BE2C (cell line): ENCODE measurements at regions not wholly inside any gene's neighbourhood (a gene's known extent, or its start where the extent isn't known, plus 50 kb on each side); places are given as distances from the start of the nearest gene placed in this dataset.

Source experiments
- DNase-seq: peaks from one replicate; pipeline ENCODE4 v3.0.0-alpha.2; 2020
- H3K27me3 ChIP-seq: fragments of 250-450 bp; sonication (Bioruptor Pico); 2 replicates; pipeline ENCODE4 v1.5.1; 2020; ENCODE audit warnings: mild to moderate bottlenecking
- H3K36me3 ChIP-seq: fragments of 250-450 bp; sonication (Bioruptor Pico); 2 replicates; pipeline ENCODE4 v1.5.1; 2020; ENCODE audit warnings: mild to moderate bottlenecking
- H3K4me1 ChIP-seq: fragments of 250-450 bp; sonication (Bioruptor Pico); 2 replicates; pipeline ENCODE4 v1.5.1; 2020
- H3K4me3 ChIP-seq: 2 replicates; pipeline ENCODE4 v1.5.1; 2011; ENCODE audit warnings: low read depth, low read length
- H3K9me3 ChIP-seq: fragments of 250-450 bp; sonication (Bioruptor Pico); 2 replicates; pipeline ENCODE4 v1.5.1; 2020
- TF ChIP-seq, protein P1 (sequence below): IDR thresholded peaks from 2 replicates; pipeline ENCODE4 v1.5.1; 2012; ENCODE audit warnings: mild to moderate bottlenecking, low read depth, low read length

DNA sequence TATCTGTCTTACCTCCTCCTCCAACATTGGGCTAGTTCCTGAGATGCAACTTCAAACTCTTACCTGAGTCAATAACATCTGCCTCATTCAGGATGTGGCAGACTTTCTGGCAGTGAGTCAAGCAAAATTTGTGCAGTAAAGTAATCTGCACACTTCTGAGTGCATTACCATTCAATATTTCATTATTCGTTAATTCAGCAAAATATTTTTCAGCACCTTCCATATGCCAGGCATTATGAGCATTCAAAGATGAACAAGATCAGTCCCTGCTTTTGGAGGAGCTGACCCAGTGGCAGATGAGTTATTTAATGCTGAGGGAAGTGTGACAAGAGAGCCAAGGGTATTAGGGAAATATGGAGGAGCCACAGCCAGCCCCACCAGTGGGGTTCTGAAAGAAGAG lies 339.7 kb downstream of the LNPK start:
- no peak for DNase-seq
- no peaks in the 10 kb centered on the region for H3K4me1 ChIP-seq
- H3K36me3 ChIP-seq = no peaks in the 10 kb centered on the region
- no peaks in the 10 kb centered on the region for H3K27me3 ChIP-seq
- no peaks in the 10 kb centered on the region for H3K9me3 ChIP-seq
- TF ChIP-seq, protein P1, sequence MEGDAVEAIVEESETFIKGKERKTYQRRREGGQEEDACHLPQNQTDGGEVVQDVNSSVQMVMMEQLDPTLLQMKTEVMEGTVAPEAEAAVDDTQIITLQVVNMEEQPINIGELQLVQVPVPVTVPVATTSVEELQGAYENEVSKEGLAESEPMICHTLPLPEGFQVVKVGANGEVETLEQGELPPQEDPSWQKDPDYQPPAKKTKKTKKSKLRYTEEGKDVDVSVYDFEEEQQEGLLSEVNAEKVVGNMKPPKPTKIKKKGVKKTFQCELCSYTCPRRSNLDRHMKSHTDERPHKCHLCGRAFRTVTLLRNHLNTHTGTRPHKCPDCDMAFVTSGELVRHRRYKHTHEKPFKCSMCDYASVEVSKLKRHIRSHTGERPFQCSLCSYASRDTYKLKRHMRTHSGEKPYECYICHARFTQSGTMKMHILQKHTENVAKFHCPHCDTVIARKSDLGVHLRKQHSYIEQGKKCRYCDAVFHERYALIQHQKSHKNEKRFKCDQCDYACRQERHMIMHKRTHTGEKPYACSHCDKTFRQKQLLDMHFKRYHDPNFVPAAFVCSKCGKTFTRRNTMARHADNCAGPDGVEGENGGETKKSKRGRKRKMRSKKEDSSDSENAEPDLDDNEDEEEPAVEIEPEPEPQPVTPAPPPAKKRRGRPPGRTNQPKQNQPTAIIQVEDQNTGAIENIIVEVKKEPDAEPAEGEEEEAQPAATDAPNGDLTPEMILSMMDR = no peak
- no peak overlapping the region for H3K4me3 ChIP-seq

DNA sequence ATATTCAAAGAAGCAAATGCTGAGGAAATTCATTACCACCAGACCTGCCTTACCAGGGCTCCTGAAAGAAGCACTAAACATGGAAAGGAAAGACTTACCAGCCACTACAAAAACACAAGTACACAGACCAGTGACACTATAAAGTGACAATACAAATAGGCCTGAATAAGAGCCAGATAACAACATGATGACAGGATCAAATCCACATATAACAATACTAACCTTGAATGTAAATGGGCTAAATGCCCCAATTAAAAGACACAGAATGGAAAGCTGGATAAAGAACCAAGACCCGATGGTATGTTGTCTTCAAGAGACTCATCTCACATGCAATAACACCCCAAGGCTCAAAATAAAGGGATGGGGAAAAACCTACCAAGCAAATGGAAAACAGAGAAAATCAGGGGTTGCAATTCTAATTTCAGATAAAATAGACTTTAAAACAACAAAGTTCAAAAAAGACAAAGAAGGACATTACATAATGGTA lies 353.4 kb downstream of the LNPK start:
- H3K4me3 ChIP-seq = no peak overlapping the region
- no peaks in the 10 kb centered on the region for H3K36me3 ChIP-seq
- H3K27me3 ChIP-seq = no peaks in the 10 kb centered on the region
- H3K9me3 ChIP-seq = no peaks in the 10 kb centered on the region
- no peaks in the 10 kb centered on the region for H3K4me1 ChIP-seq
- DNase-seq = no peak
- TF ChIP-seq, protein P1 = no peak

DNA sequence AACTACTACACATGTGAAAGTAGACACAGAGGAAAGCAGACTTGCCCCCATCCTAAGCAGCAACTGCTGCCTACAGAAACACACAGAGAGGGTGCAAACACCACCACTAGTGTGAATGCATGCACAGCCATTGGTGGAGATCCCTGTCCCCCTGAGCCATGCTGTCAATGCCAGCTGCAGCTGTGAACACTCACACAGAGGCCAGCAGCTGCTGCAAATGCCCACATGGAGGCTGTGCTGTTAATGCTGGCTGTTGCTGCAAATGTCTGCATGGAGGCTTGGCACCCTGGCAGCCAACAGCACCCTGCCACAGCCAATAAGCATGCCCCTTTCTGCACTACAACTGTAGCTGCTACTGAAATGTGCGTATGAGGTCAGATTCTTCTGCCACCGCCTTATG lies 355.0 kb downstream of the LNPK start:
- DNase-seq = no peak
- Histone ChIP-seq H3K27me3 (no peaks in the 10 kb centered on the region), H3K4me3 (no peak overlapping the region), H3K36me3 (no peaks in the 10 kb centered on the region), H3K4me1 (no peaks in the 10 kb centered on the region), H3K9me3 (no peaks in the 10 kb centered on the region)
- TF ChIP-seq, protein P1 = no peak

DNA sequence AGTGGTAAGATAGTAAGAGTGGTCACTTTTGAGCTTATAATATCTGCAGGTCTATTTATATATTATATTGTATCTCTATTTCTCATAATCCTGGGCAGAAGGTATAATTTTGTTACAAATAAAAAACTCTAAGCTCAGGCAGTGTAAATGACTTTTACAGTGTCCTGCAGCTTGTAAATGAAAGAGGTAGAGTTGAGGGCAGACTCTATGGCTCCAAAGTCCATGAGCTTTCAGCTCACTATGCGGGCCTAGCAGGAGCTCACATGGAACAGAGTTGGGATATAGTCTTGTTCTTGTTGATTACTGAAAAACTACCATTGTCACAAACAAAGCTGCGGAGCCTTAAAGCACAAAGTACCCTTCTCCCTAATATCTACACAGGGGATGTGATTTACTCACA lies 361.4 kb downstream of the LNPK start:
- TF ChIP-seq, protein P1 = no peak
- H3K27me3 ChIP-seq = no peaks in the 10 kb centered on the region

DNA sequence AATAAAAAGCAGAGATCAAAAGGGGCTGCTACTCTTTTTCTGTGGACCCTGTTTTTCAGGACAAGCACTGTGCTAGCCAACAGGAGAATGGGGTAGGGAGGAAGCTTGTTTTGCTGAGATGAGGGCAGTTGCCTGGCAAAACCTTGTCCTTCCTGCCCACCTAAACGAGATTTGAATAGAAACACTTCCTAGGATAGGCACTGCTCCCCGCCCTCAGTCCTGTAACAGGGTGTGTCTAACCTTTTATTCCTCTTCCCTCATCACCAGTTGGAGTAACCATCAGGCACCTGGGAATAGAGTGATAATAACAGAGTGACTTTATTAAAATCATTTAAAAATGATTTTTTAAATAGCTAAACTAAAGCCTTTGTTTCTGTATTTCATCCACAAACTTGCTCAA lies 368.8 kb downstream of the LNPK start:
- H3K4me3 ChIP-seq = no peak overlapping the region
- TF ChIP-seq, protein P1 = no peak
- H3K9me3 ChIP-seq = no peaks in the 10 kb centered on the region
- no peaks in the 10 kb centered on the region for H3K4me1 ChIP-seq
- no peaks in the 10 kb centered on the region for H3K27me3 ChIP-seq
- DNase-seq = no peak
- no peaks in the 10 kb centered on the region for H3K36me3 ChIP-seq

More for the DNA sequence above, 361.4 kb downstream of the LNPK start:
- no peaks in the 10 kb centered on the region for H3K36me3 ChIP-seq
- H3K4me3 ChIP-seq = no peak overlapping the region
- DNase-seq = no peak
- no peaks in the 10 kb centered on the region for H3K4me1 ChIP-seq
- H3K9me3 ChIP-seq = no peaks in the 10 kb centered on the region

DNA sequence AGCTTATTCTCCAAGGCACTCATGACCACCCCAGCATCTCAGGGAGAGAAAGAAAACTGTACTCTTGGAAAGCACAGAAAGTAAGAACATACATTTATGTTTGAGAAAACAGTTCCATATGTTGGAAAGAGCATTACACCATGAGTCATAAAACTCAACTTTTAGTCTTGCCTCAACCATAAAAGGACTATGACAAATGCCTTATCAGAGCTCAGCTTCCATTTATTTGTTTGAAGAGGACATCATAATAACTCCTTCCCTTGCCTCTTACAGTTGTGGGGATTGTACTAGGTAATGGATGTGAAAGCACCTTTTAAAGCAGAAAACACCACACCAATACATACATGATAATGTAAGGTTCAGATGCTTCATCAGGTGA lies 370.8 kb downstream of the LNPK start:
- H3K27me3 ChIP-seq = no peaks in the 10 kb centered on the region
- no peak overlapping the region for H3K4me3 ChIP-seq
- no peaks in the 10 kb centered on the region for H3K36me3 ChIP-seq
- DNase-seq = no peak
- H3K9me3 ChIP-seq = no peaks in the 10 kb centered on the region
- H3K4me1 ChIP-seq = no peaks in the 10 kb centered on the region
- TF ChIP-seq, protein P1 = no peak
